Choroid plexus epithelial cell (primary cell): ENCODE measurements at regions not wholly inside any gene's neighbourhood (a gene's known extent, or its start where the extent isn't known, plus 50 kb on each side); places are given as distances from the start of the nearest gene placed in this dataset.

Experiments
- DNase-seq: peaks from one replicate; pipeline ENCODE4 v3.0.0-alpha.2; 2010; ENCODE audit warnings: low read depth
- H3K4me3 ChIP-seq: 2 replicates; pipeline ENCODE4 v1.5.1; 2011; ENCODE audit warnings: low read depth, mild to moderate bottlenecking, control low read depth, low read length, moderate library complexity
- TF ChIP-seq, protein P1 (sequence below): conservative IDR thresholded peaks from 2 replicates; pipeline ENCODE4 v1.5.1; 2011; ENCODE audit warnings: low read depth, mild to moderate bottlenecking, control low read depth, inconsistent platforms, low read length, moderate library complexity

DNA sequence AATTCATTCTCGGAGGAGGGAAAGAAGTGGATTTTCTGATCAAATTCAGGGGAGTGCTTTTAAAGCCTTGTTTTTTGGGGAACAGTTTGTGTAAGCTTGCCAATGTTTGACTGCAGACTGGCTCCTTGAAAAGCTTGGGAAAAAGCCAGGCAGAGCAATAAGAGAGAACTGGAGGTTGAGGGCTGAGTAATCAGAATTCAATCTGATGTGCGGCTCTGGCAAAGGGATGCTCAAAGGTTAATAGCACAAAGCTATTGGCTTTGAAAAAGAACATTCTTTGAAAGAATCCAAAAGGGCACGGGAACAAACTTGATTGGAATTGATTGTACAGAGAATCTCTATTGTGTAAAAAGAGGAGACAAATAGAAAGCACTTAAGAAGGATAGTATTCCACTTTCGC, 279.3 kb downstream of the YTHDC2 start:
- no peak for DNase-seq
- H3K4me3 ChIP-seq: no peak overlapping the region
- TF ChIP-seq, protein P1, sequence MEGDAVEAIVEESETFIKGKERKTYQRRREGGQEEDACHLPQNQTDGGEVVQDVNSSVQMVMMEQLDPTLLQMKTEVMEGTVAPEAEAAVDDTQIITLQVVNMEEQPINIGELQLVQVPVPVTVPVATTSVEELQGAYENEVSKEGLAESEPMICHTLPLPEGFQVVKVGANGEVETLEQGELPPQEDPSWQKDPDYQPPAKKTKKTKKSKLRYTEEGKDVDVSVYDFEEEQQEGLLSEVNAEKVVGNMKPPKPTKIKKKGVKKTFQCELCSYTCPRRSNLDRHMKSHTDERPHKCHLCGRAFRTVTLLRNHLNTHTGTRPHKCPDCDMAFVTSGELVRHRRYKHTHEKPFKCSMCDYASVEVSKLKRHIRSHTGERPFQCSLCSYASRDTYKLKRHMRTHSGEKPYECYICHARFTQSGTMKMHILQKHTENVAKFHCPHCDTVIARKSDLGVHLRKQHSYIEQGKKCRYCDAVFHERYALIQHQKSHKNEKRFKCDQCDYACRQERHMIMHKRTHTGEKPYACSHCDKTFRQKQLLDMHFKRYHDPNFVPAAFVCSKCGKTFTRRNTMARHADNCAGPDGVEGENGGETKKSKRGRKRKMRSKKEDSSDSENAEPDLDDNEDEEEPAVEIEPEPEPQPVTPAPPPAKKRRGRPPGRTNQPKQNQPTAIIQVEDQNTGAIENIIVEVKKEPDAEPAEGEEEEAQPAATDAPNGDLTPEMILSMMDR: no peak

DNA sequence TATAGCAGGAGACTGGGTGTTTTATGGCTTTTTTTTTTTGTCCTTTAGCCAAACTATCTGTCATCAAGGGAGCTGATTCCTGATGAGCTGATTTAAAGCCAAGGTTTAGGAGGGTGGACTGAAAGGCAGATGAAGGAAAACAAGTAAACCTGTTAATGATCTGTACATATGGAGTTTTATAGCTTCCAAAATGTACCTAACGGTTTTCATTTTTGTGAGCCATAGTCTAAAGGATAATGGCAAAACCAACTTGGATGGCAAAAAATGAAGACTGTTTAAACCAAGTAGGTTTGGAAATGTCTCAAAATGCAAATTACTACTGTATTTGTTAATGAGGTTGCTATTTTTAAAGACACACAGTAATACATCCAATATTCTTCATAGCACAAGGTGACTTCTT, 281.5 kb downstream of the YTHDC2 start:
- TF ChIP-seq, protein P1: no peak
- no peak overlapping the region for H3K4me3 ChIP-seq
- no peak for DNase-seq

DNA sequence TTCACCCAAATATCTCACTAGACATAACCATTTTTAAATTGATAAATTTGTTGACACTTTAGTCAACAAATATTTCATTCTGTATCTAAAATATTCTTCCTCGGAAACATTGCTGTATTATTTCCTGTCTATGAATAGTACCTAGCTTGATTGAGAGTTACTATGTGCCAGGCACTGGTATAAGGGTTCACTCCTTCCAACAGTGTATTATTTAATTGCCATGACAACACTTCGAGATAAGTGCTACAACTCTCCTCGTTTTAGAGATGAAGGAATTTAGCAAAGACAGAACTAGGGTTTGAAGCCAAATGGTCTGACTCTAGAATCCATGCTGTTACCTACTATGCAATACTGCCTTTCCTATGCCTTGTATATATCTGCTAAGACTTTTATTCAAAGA, 287.2 kb downstream of the YTHDC2 start:
- TF ChIP-seq, protein P1: no peak
- no peak overlapping the region for H3K4me3 ChIP-seq
- no peak for DNase-seq

DNA sequence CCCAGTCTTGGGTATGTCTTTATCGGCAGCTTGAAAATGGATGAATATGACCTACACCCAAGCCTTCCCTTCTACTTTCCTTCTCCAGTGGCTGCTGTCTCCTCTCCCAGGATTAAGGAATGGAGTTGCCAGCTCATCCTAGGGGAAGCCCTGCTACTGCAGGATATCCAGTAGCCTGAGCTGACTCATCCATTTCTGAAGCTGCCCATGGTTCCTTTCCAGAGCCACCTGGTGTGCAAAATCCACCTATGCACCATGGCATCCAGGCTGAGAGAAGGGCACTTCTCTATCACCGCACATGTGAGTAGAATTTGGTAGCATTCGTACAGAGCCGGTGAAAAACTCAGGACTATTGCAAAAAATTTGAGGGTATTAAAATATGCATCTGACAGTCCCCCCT, 290.8 kb downstream of the YTHDC2 start:
- TF ChIP-seq, protein P1: no peak
- no peak overlapping the region for H3K4me3 ChIP-seq
- no peak for DNase-seq

DNA sequence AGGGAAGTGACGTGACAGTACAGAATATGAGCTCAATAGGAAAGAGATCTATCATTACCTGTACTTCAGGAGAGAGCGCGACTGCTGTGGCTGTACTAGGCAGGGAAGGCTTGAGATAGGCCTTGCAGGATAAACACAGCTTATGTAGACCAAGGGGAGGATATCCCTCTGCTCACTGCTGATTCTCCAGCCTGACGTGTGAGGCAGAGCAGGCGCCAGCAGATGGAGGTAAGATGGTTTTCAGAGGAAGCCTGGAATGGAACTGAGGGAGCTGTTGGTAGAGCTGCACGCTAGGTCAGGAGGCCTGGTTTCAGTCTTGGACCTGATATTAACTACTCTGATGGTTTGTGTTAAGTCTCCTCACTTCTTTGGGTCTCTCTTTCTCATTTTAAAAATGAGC, 291.4 kb downstream of the YTHDC2 start:
- H3K4me3 ChIP-seq: no peak overlapping the region
- TF ChIP-seq, protein P1: no peak
- no peak for DNase-seq

DNA sequence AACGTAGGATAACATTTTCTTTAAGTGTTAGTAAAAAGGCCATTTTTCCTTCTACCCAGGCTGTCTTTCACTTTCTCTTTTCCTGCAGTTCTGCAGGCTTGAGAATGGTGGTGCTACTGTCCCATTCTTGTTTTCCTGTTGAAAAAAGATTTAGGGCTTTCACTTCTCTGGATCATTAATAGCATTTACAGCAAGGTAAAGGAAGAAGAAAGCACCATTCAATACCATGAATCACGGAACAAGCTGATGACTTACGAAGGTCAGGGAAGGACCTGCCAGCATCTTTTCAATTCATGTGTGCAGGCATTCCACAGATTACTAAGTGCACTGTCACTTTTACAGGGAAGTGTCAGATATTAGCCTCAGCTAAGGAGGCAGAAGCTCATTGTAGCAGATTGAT, 292.8 kb downstream of the YTHDC2 start:
- peak; percentile 12 for DNase-seq
- no peak overlapping the region for H3K4me3 ChIP-seq
- TF ChIP-seq, protein P1: peak; percentile 26

DNA sequence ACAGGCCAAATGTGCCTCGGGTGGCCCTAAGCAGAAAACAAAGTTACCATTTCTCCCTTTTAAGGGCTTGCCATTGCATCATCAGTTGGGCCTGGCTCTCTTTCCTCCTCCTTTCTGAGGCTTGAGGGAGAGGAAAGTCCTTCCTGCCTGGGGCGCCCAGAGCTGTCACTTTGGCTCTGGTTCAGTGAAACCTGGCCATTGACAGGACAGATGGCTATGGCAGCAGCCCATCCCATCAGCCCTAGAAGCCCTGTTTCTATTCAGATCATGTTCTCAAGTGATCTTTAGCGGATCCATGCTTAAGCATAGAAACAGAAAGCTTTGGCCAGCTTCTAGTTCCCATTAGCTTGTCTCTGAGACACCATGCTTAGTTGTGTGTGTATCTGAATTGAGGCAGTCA, 293.4 kb downstream of the YTHDC2 start:
- no peak for DNase-seq
- TF ChIP-seq, protein P1: no peak
- no peak overlapping the region for H3K4me3 ChIP-seq
